ENCODE measurements at regions not wholly inside any gene's neighbourhood (a gene's known extent, or its start where the extent isn't known, plus 50 kb on each side); places are given as distances from the start of the nearest gene placed in this dataset.

- no peaks in the 10 kb centered on the region for H3K36me3 ChIP-seq (ENCODE audit: low read length)
- no peaks in the 10 kb centered on the region for H3F3A ChIP-seq (ENCODE audit: insufficient read depth)
- no peak for TF ChIP-seq CTCF (IDR thresholded peaks at IDR 0.05; ENCODE audit: insufficient read depth, low read length, poor library complexity, severe bottlenecking)
- no peak for TF ChIP-seq EZH2phosphoT487 (conservative IDR thresholded peaks at IDR 0.05; ENCODE audit: low read length)
- H3K27ac ChIP-seq (ENCODE audit: low read depth, low read length): no peak overlapping the region
- H3K9me3 ChIP-seq (ENCODE audit: insufficient read depth, low read length): no peaks in the 10 kb centered on the region
- H3K9ac ChIP-seq (ENCODE audit: low read length): no peak overlapping the region
- H4K20me1 ChIP-seq (ENCODE audit: low read depth, low read length): no peaks in the 10 kb centered on the region
- H3K9me2 ChIP-seq (replicated peaks; ENCODE audit: insufficient read depth, low read length): no peaks in the 10 kb centered on the region
- no peak overlapping the region for H2AFZ ChIP-seq (ENCODE audit: low read depth, low read length, severe bottlenecking)
- H3K27me3 ChIP-seq (ENCODE audit: low read length): no peaks in the 10 kb centered on the region
- no peak overlapping the region for H3K4me3 ChIP-seq (ENCODE audit: insufficient read depth, low read length, poor library complexity, severe bottlenecking)
- H3K4me2 ChIP-seq (ENCODE audit: low read depth, low read length, poor library complexity, severe bottlenecking): no peak overlapping the region
- H3K79me2 ChIP-seq (ENCODE audit: insufficient read depth, low read length): no peaks in the 10 kb centered on the region
Observed at GRCh38 chr9:78574354-78575045, 277.6 kb downstream of the PSAT1 start.

- no peaks in the 10 kb centered on the region for H3K79me2 ChIP-seq (ENCODE audit: insufficient read depth, low read length)
- no peaks in the 10 kb centered on the region for H3K27me3 ChIP-seq (ENCODE audit: low read length)
- no peaks in the 10 kb centered on the region for H4K20me1 ChIP-seq (ENCODE audit: low read depth, low read length)
- no peak for TF ChIP-seq EZH2phosphoT487 (conservative IDR thresholded peaks at IDR 0.05; ENCODE audit: low read length)
- TF ChIP-seq CTCF (IDR thresholded peaks at IDR 0.05; ENCODE audit: insufficient read depth, low read length, poor library complexity, severe bottlenecking): no peak
- no peak overlapping the region for H3K9ac ChIP-seq (ENCODE audit: low read length)
- H3K4me2 ChIP-seq (ENCODE audit: low read depth, low read length, poor library complexity, severe bottlenecking): no peak overlapping the region
- no peak overlapping the region for H3K4me3 ChIP-seq (ENCODE audit: insufficient read depth, low read length, poor library complexity, severe bottlenecking)
- H3K9me3 ChIP-seq (ENCODE audit: insufficient read depth, low read length): no peaks in the 10 kb centered on the region
- no peaks in the 10 kb centered on the region for H3K9me2 ChIP-seq (replicated peaks; ENCODE audit: insufficient read depth, low read length)
- H3F3A ChIP-seq (ENCODE audit: insufficient read depth): no peaks in the 10 kb centered on the region
- H3K36me3 ChIP-seq (ENCODE audit: low read length): no peaks in the 10 kb centered on the region
- no peak overlapping the region for H3K27ac ChIP-seq (ENCODE audit: low read depth, low read length)
- H2AFZ ChIP-seq (ENCODE audit: low read depth, low read length, severe bottlenecking): no peak overlapping the region
Observed at GRCh38 chr9:78575081-78575480, 278.2 kb downstream of the PSAT1 start.

DNA sequence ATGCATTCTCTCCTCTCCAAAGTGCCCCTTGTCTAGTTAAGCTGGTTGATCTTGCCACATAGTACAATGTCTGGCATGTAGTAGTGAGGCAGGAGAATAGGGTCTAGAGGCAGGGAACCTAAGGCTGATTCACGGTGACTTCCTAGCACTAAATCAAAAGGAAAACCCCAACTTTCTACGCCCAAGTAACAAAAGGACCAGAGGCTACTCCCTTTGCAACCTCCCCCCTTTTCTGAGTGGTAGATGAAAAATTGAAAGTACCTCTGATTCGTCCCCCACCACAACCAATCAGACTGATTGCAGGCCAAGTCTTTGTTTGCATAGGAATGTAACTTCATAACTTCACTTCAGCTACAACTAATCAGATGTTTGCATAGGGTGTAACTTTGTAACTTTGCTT is 278.8 kb downstream of the PSAT1 start:
- Histone ChIP-seq H3K4me2 (ENCODE audit: low read depth, low read length, poor library complexity, severe bottlenecking) (no peak overlapping the region), H3K27ac (ENCODE audit: low read depth, low read length) (no peak overlapping the region), H3K9ac (ENCODE audit: low read length) (no peak overlapping the region), H2AFZ (ENCODE audit: low read depth, low read length, severe bottlenecking) (no peak overlapping the region), H3K79me2 (ENCODE audit: insufficient read depth, low read length) (no peaks in the 10 kb centered on the region), H3K9me3 (ENCODE audit: insufficient read depth, low read length) (no peaks in the 10 kb centered on the region), H3K9me2 (replicated peaks; ENCODE audit: insufficient read depth, low read length) (no peaks in the 10 kb centered on the region), H3K4me3 (ENCODE audit: insufficient read depth, low read length, poor library complexity, severe bottlenecking) (no peak overlapping the region), H3F3A (ENCODE audit: insufficient read depth) (no peaks in the 10 kb centered on the region), H4K20me1 (ENCODE audit: low read depth, low read length) (no peaks in the 10 kb centered on the region), H3K36me3 (ENCODE audit: low read length) (no peaks in the 10 kb centered on the region), H3K27me3 (ENCODE audit: low read length) (no peaks in the 10 kb centered on the region)
- no peak for TF ChIP-seq EZH2phosphoT487 (conservative IDR thresholded peaks at IDR 0.05; ENCODE audit: low read length)
- no peak for TF ChIP-seq CTCF (IDR thresholded peaks at IDR 0.05; ENCODE audit: insufficient read depth, low read length, poor library complexity, severe bottlenecking)
